DOHH2 (cell line): ENCODE measurements at regions not wholly inside any gene's neighbourhood (a gene's known extent, or its start where the extent isn't known, plus 50 kb on each side); places are given as distances from the start of the nearest gene placed in this dataset.
A peak's percentile ranks its signal among the peaks of the same experiment; 100 is the strongest.

Experiments used
- H3F3A ChIP-seq: fragments of 200-600 bp; sonication (generic), shearing (Covaris generic); 2 replicates; pipeline ENCODE4 v1.6.0; 2016; ENCODE audit warnings: antibody characterized with exemption, mild to moderate bottlenecking; ENCODE audit not compliant: control insufficient read depth, insufficient read depth
- H3K27ac ChIP-seq: fragments of 200-600 bp; sonication (generic); 2 replicates; pipeline ENCODE4 v1.5.1; 2014; ENCODE audit warnings: low read depth, mild to moderate bottlenecking, low read length, moderate library complexity
- H3K27me3 ChIP-seq: fragments of 200-600 bp; sonication (generic); 2 replicates; pipeline ENCODE4 v1.6.1; 2014; ENCODE audit warnings: mild to moderate bottlenecking, low read length, mixed read lengths; ENCODE audit not compliant: control insufficient read depth
- H3K36me3 ChIP-seq: fragments of 200-600 bp; sonication (generic); 2 replicates; pipeline ENCODE4 v1.6.1; 2014; ENCODE audit warnings: mild to moderate bottlenecking, low read length, moderate library complexity, mixed read lengths; ENCODE audit not compliant: control insufficient read depth
- H3K4me1 ChIP-seq: fragments of 200-600 bp; sonication (generic); 2 replicates; pipeline ENCODE4 v1.6.1; 2014; ENCODE audit warnings: mild to moderate bottlenecking, low read length, mixed read lengths; ENCODE audit not compliant: control insufficient read depth
- H3K4me2 ChIP-seq: fragments of 200-600 bp; sonication (generic); 2 replicates; pipeline ENCODE4 v1.6.0; 2014; ENCODE audit warnings: mild to moderate bottlenecking, low read length, moderate library complexity
- H3K4me3 ChIP-seq: fragments of 200-600 bp; sonication (generic); 2 replicates; pipeline ENCODE4 v1.5.1; 2014; ENCODE audit warnings: mild to moderate bottlenecking, low read length, mixed read lengths
- H3K79me2 ChIP-seq: fragments of 200-600 bp; sonication (generic); 2 replicates; pipeline ENCODE4 v1.6.1; 2014; ENCODE audit warnings: mild to moderate bottlenecking, low read length, mixed read lengths; ENCODE audit not compliant: control insufficient read depth
- H3K9me2 ChIP-seq: fragments of 200-600 bp; sonication (generic); replicated peaks from 2 replicates; pipeline ENCODE4 v1.6.1; 2014; ENCODE audit warnings: mild to moderate bottlenecking, low read length, mixed read lengths; ENCODE audit not compliant: control insufficient read depth
- H3K9me3 ChIP-seq: fragments of 200-600 bp; sonication (generic); 2 replicates; pipeline ENCODE4 v1.6.1; 2014; ENCODE audit warnings: antibody characterized with exemption, low read length, mixed read lengths; ENCODE audit not compliant: control insufficient read depth, insufficient read depth
- H4K20me1 ChIP-seq: fragments of 200-600 bp; sonication (generic); 2 replicates; pipeline ENCODE4 v1.6.0; 2014; ENCODE audit warnings: low read depth, mild to moderate bottlenecking, antibody characterized with exemption, low read length, moderate library complexity; ENCODE audit not compliant: control insufficient read depth, insufficient read depth
- EZH2phosphoT487 ChIP-seq: fragments of 200-600 bp; sonication (generic); IDR thresholded peaks from 2 replicates; pipeline ENCODE4 v1.6.1; 2017; ENCODE audit warnings: borderline replicate concordance, mild to moderate bottlenecking, antibody characterized with exemption, low read length, moderate library complexity, mixed read lengths
- TF ChIP-seq, protein P1 (sequence below): fragments of 200-600 bp; sonication (generic); IDR thresholded peaks from one replicate; pipeline ENCODE4 v1.5.1; 2014; ENCODE audit warnings: antibody characterized with exemption, mild to moderate bottlenecking, low read depth, low read length; ENCODE audit not compliant: poor library complexity, severe bottlenecking

DNA sequence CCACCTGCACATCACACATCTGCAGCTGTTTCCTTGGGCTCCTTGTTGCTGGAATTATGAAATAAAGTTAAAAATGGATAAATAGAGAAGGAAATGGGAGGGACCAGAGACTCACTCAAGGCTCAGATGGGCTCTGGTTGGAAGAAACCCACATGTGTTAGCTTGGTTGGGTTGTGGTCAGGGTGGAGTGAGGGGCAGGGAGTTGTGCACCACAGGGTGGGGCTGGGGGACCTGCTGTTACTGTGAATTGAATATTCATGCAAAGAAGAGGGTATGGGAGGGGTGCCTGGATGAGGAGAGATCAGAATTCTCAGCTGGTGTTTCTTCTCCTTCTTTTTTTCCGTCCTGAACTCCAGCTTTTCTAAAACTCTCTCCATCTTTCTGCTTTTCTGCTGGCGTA lies 320.7 kb downstream of the MAP2K4 start:
- no peak overlapping the region for H3K4me2 ChIP-seq
- TF ChIP-seq, protein P1, sequence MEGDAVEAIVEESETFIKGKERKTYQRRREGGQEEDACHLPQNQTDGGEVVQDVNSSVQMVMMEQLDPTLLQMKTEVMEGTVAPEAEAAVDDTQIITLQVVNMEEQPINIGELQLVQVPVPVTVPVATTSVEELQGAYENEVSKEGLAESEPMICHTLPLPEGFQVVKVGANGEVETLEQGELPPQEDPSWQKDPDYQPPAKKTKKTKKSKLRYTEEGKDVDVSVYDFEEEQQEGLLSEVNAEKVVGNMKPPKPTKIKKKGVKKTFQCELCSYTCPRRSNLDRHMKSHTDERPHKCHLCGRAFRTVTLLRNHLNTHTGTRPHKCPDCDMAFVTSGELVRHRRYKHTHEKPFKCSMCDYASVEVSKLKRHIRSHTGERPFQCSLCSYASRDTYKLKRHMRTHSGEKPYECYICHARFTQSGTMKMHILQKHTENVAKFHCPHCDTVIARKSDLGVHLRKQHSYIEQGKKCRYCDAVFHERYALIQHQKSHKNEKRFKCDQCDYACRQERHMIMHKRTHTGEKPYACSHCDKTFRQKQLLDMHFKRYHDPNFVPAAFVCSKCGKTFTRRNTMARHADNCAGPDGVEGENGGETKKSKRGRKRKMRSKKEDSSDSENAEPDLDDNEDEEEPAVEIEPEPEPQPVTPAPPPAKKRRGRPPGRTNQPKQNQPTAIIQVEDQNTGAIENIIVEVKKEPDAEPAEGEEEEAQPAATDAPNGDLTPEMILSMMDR = no peak
- TF ChIP-seq EZH2phosphoT487 = no peak
- H3K27me3 ChIP-seq = no peaks in the 10 kb centered on the region

DNA sequence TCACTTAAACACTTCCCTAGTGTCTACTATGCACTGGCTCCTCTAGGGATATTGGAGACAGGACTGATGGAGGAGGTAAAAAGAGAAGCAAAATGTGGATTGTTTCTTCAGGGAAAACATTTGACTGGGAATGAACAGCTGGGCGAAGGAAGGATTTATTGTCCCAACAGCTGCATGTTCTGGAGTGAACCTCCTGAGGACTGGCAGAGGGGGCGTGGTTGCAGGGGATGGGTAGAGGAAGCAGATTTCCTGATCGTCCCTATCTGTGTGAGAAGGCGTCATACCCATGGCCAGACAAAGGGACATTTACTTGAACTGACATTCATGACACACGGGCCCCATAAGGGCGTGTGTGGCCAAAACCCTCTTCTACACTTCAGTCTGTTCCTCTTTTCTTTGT lies 321.5 kb downstream of the MAP2K4 start:
- Histone ChIP-seq H3K36me3 (no peaks in the 10 kb centered on the region), H3F3A (no peaks in the 10 kb centered on the region), H3K4me3 (no peak overlapping the region), H4K20me1 (no peaks in the 10 kb centered on the region), H3K27me3 (no peaks in the 10 kb centered on the region), H3K9me3 (no peaks in the 10 kb centered on the region), H3K9me2 (no peaks in the 10 kb centered on the region), H3K4me1 (no peaks in the 10 kb centered on the region), H3K4me2 (no peak overlapping the region), H3K79me2 (no peaks in the 10 kb centered on the region), H3K27ac (no peak overlapping the region)
- TF ChIP-seq EZH2phosphoT487 = no peak
- TF ChIP-seq, protein P1 = no peak

More for the DNA sequence above, 320.7 kb downstream of the MAP2K4 start:
- H3K79me2 ChIP-seq = no peaks in the 10 kb centered on the region
- no peak overlapping the region for H3K27ac ChIP-seq
- no peak overlapping the region for H3K4me3 ChIP-seq
- H3K9me2 ChIP-seq = no peaks in the 10 kb centered on the region
- no peaks in the 10 kb centered on the region for H4K20me1 ChIP-seq
- no peaks in the 10 kb centered on the region for H3K36me3 ChIP-seq
- no peaks in the 10 kb centered on the region for H3F3A ChIP-seq
- no peaks in the 10 kb centered on the region for H3K9me3 ChIP-seq
- H3K4me1 ChIP-seq = no peaks in the 10 kb centered on the region

DNA sequence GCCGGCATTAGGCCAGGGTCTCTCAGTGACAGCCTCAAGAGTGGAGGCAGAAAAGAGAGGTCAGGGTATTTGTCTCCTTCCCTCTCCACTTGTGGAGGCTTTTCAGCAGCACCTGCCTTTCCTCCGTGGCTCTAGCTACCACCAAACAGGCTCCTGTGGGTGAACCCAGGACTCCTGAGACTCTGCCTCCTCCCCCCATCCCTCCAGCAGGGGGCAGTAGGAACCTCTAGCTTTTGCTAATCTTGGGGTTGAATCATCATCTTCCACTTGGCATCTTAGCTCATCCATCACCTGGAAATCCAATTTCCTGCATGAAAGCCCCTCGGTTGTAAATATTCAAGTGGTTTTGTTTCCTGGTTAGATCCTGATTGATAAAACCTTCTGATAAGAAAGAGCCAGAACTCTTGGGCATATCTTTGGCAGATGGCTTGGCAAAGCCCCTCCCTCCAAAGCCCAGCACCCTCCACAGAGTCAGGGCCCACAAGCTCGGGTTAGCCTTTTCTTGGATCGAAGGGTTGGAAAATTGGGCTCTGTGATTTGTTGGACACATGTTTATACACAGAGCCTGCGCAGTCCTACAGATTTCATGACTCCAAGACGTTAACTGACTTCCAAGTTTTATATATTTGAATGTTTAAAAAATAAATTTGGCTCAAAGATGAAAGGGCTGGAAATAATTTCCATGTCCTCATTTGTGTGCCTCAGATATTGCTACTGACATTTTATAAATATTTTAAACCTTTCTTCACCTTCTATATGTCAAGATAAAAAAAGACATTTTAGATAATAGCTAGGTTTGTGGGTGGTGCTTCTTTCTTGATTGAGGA lies 322.1 kb downstream of the MAP2K4 start:
- no peak overlapping the region for H3K27ac ChIP-seq
- no peaks in the 10 kb centered on the region for H3K9me3 ChIP-seq
- H4K20me1 ChIP-seq = no peaks in the 10 kb centered on the region
- TF ChIP-seq EZH2phosphoT487 = no peak
- TF ChIP-seq, protein P1 = peak; percentile 67
- no peaks in the 10 kb centered on the region for H3K9me2 ChIP-seq
- no peak overlapping the region for H3K4me2 ChIP-seq
- no peaks in the 10 kb centered on the region for H3K79me2 ChIP-seq
- H3K4me3 ChIP-seq = no peak overlapping the region
- no peaks in the 10 kb centered on the region for H3K36me3 ChIP-seq
- no peaks in the 10 kb centered on the region for H3K27me3 ChIP-seq
- no peaks in the 10 kb centered on the region for H3F3A ChIP-seq
- no peaks in the 10 kb centered on the region for H3K4me1 ChIP-seq
